SK-N-SH (cell line): ENCODE measurements at regions not wholly inside any gene's neighbourhood (a gene's known extent, or its start where the extent isn't known, plus 50 kb on each side); places are given as distances from the start of the nearest gene placed in this dataset.

Source experiments
- EP300 ChIP-seq, 2 experiments: IDR thresholded peaks; 2 replicates each; pipeline versions ENCODE4 v1.4.0 to v1.6.1; 2012; ENCODE audit warnings: borderline replicate concordance in 1 of 2, low read depth in 1 of 2, low read length in 1 of 2
- EZH2phosphoT487 ChIP-seq: fragments of 200-600 bp; sonication (generic); IDR thresholded peaks from 2 replicates; pipeline ENCODE4 v1.6.1; 2017; ENCODE audit warnings: low read depth, mixed run types, mild to moderate bottlenecking, antibody characterized with exemption, moderate library complexity, borderline replicate concordance
- JUND ChIP-seq: IDR thresholded peaks from 2 replicates; pipeline ENCODE4 v1.4.0; 2012
- POLR2AphosphoS5 ChIP-seq: IDR thresholded peaks from 2 replicates; pipeline ENCODE4 v1.6.1; 2012; ENCODE audit warnings: low read depth, low read length
- RAD21 ChIP-seq: IDR thresholded peaks from 2 replicates; pipeline ENCODE4 v1.6.1; 2012; ENCODE audit warnings: mild to moderate bottlenecking, low read length
- RCOR1 ChIP-seq: fragments of 150-350 bp; IDR thresholded peaks from 2 replicates; pipeline ENCODE4 v1.6.1; 2017; ENCODE audit warnings: antibody characterized with exemption, low read length
- RFX5 ChIP-seq: IDR thresholded peaks from 2 replicates; pipeline ENCODE4 v1.6.1; 2012; ENCODE audit warnings: mild to moderate bottlenecking, improper control_type of control experiment, low read length
- SIN3A ChIP-seq: IDR thresholded peaks from 2 replicates; pipeline ENCODE4 v1.6.1; 2012; ENCODE audit warnings: low read depth, mild to moderate bottlenecking, low read length, moderate library complexity, borderline replicate concordance
- SMC3 ChIP-seq: IDR thresholded peaks from 2 replicates; pipeline ENCODE4 v1.6.1; 2012; ENCODE audit warnings: low read depth, low read length, improper control_type of control experiment
- YY1 ChIP-seq: IDR thresholded peaks from 2 replicates; pipeline ENCODE4 v1.4.0; 2012; ENCODE audit warnings: low read depth, mild to moderate bottlenecking
- TF ChIP-seq, protein P1 (sequence below): fragments of 200-600 bp; sonication (generic); IDR thresholded peaks from 2 replicates; pipeline ENCODE4 v1.6.1; 2017; ENCODE audit warnings: antibody characterized with exemption, mild to moderate bottlenecking, moderate library complexity
- TF ChIP-seq, protein P2 (sequence below): IDR thresholded peaks from 2 replicates; pipeline ENCODE4 v1.4.0; 2012; ENCODE audit warnings: low read depth

- TF ChIP-seq EP300 (IDR thresholded peaks at IDR 0.05; ENCODE audit: borderline replicate concordance in 1 of 2, low read depth in 1 of 2, low read length in 1 of 2) = no peak
- no peak for TF ChIP-seq SIN3A
- TF ChIP-seq EZH2phosphoT487 = no peak
- TF ChIP-seq, protein P1, sequence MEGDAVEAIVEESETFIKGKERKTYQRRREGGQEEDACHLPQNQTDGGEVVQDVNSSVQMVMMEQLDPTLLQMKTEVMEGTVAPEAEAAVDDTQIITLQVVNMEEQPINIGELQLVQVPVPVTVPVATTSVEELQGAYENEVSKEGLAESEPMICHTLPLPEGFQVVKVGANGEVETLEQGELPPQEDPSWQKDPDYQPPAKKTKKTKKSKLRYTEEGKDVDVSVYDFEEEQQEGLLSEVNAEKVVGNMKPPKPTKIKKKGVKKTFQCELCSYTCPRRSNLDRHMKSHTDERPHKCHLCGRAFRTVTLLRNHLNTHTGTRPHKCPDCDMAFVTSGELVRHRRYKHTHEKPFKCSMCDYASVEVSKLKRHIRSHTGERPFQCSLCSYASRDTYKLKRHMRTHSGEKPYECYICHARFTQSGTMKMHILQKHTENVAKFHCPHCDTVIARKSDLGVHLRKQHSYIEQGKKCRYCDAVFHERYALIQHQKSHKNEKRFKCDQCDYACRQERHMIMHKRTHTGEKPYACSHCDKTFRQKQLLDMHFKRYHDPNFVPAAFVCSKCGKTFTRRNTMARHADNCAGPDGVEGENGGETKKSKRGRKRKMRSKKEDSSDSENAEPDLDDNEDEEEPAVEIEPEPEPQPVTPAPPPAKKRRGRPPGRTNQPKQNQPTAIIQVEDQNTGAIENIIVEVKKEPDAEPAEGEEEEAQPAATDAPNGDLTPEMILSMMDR = no peak
- TF ChIP-seq, protein P2, sequence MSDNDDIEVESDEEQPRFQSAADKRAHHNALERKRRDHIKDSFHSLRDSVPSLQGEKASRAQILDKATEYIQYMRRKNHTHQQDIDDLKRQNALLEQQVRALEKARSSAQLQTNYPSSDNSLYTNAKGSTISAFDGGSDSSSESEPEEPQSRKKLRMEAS = no peak
- no peak for TF ChIP-seq SMC3
- TF ChIP-seq POLR2AphosphoS5 = no peak
- no peak for TF ChIP-seq JUND
- no peak for TF ChIP-seq RAD21
- TF ChIP-seq RFX5 = no peak
- TF ChIP-seq RCOR1 = no peak
- TF ChIP-seq YY1 = no peak
Observed at GRCh38 chr6:40929176-40929575, 109.8 kb downstream of the UNC5CL start.
